ENCODE measurements at regions not wholly inside any gene's neighbourhood (a gene's known extent, or its start where the extent isn't known, plus 50 kb on each side); places are given as distances from the start of the nearest gene placed in this dataset.

GRCh38 chrX:42129022-42129940 is 205.9 kb upstream of the CASK start:
- Mint-ChIP-seq H3K36me3 (ENCODE audit: low read depth) (no peaks in the 10 kb centered on the region), H3K27ac (ENCODE audit: unreplicated experiment) (no peak overlapping the region), H3K4me1 (ENCODE audit: low read depth) (no peaks in the 10 kb centered on the region), H3K27me3 (ENCODE audit: low read depth) (no peaks in the 10 kb centered on the region), H3K9me3 (ENCODE audit: low read depth) (peaks cover 18% of the 10 kb centered on the region), H3K4me3 (ENCODE audit: unreplicated experiment) (no peak overlapping the region)
- no peak for TF ChIP-seq CTCF (IDR thresholded peaks at IDR 0.05)
- no peak for DNase-seq (ENCODE audit: low spot score)

- Mint-ChIP-seq H3K4me1 (ENCODE audit: low read depth) (no peaks in the 10 kb centered on the region), H3K27me3 (ENCODE audit: low read depth) (no peaks in the 10 kb centered on the region), H3K4me3 (ENCODE audit: unreplicated experiment) (no peak overlapping the region), H3K9me3 (ENCODE audit: low read depth) (peaks cover 16% of the 10 kb centered on the region), H3K36me3 (ENCODE audit: low read depth) (no peaks in the 10 kb centered on the region), H3K27ac (ENCODE audit: unreplicated experiment) (no peak overlapping the region)
- no peak for DNase-seq (ENCODE audit: low spot score)
- TF ChIP-seq CTCF (IDR thresholded peaks at IDR 0.05), result no peak
Observed at GRCh38 chrX:42128587-42128986, 205.2 kb upstream of the CASK start.

GRCh38 chrX:42128020-42128419 is 204.7 kb upstream of the CASK start:
- no peaks in the 10 kb centered on the region for H3K27me3 Mint-ChIP-seq (ENCODE audit: low read depth)
- H3K4me3 Mint-ChIP-seq (ENCODE audit: unreplicated experiment), result no peak overlapping the region
- H3K36me3 Mint-ChIP-seq (ENCODE audit: low read depth), result no peaks in the 10 kb centered on the region
- H3K4me1 Mint-ChIP-seq (ENCODE audit: low read depth), result no peaks in the 10 kb centered on the region
- DNase-seq (ENCODE audit: low spot score), result no peak
- no peak for TF ChIP-seq CTCF (IDR thresholded peaks at IDR 0.05)
- peaks cover 15% of the 10 kb centered on the region for H3K9me3 Mint-ChIP-seq (ENCODE audit: low read depth)
- no peak overlapping the region for H3K27ac Mint-ChIP-seq (ENCODE audit: unreplicated experiment)

GRCh38 chrX:42127563-42127962 is 204.2 kb upstream of the CASK start:
- H3K4me1 Mint-ChIP-seq (ENCODE audit: low read depth), result no peaks in the 10 kb centered on the region
- peaks cover 11% of the 10 kb centered on the region for H3K9me3 Mint-ChIP-seq (ENCODE audit: low read depth)
- H3K27me3 Mint-ChIP-seq (ENCODE audit: low read depth), result no peaks in the 10 kb centered on the region
- no peak overlapping the region for H3K4me3 Mint-ChIP-seq (ENCODE audit: unreplicated experiment)
- no peak overlapping the region for H3K27ac Mint-ChIP-seq (ENCODE audit: unreplicated experiment)
- H3K36me3 Mint-ChIP-seq (ENCODE audit: low read depth), result no peaks in the 10 kb centered on the region
- TF ChIP-seq CTCF (IDR thresholded peaks at IDR 0.05), result no peak
- DNase-seq (ENCODE audit: low spot score), result no peak

GRCh38 chrX:42123369-42123768 is 200.0 kb upstream of the CASK start:
- Mint-ChIP-seq H3K27me3 (ENCODE audit: low read depth) (no peaks in the 10 kb centered on the region), H3K27ac (ENCODE audit: unreplicated experiment) (no peak overlapping the region), H3K36me3 (ENCODE audit: low read depth) (no peaks in the 10 kb centered on the region), H3K4me3 (ENCODE audit: unreplicated experiment) (no peak overlapping the region), H3K4me1 (ENCODE audit: low read depth) (no peaks in the 10 kb centered on the region), H3K9me3 (ENCODE audit: low read depth) (peaks cover 4% of the 10 kb centered on the region)
- no peak for DNase-seq (ENCODE audit: low spot score)
- TF ChIP-seq CTCF (IDR thresholded peaks at IDR 0.05), result no peak
